GM18505 (cell line): ENCODE measurements at regions not wholly inside any gene's neighbourhood (a gene's known extent, or its start where the extent isn't known, plus 50 kb on each side); places are given as distances from the start of the nearest gene placed in this dataset.
"Not testable (repeated sequence)": the region's sequence is repeated elsewhere in the genome, so short reads cannot be mapped to it uniquely, and the experiment has no call there.

ENCODE experiments used
- ATAC-seq: cut with Tn5 transposase; IDR thresholded peaks from one replicate; pipeline ENCODE4 v1.9.1; 2021; ENCODE audit not compliant: unreplicated experiment
- POLR2A ChIP-seq: IDR thresholded peaks from 4 replicates; pipeline ENCODE4 v1.6.1; 2011; ENCODE audit warnings: borderline replicate concordance; ENCODE audit not compliant: insufficient read depth, insufficient read length; ENCODE audit errors: extremely low read depth

GRCh38 chr5:138676556-138677193 lies 76.5 kb upstream of the CTNNA1 start:
- no peak for ATAC-seq

GRCh38 chr5:138676002-138676401 lies 77.2 kb upstream of the CTNNA1 start:
- TF ChIP-seq POLR2A: no peak
- ATAC-seq: no peak

More at GRCh38 chr5:138676556-138677193, 76.5 kb upstream of the CTNNA1 start:
- TF ChIP-seq POLR2A: no peak

GRCh38 chr5:138668451-138669380 lies 84.5 kb upstream of the CTNNA1 start:
- ATAC-seq: no peak

GRCh38 chr5:138667782-138668331 lies 85.4 kb upstream of the CTNNA1 start:
- not testable (repeated sequence) for ATAC-seq

More at GRCh38 chr5:138668451-138669380, 84.5 kb upstream of the CTNNA1 start:
- no peak for TF ChIP-seq POLR2A

- TF ChIP-seq POLR2A: no peak
- ATAC-seq: no peak
These were observed 86.9 kb upstream of the CTNNA1 start for GRCh38 chr5:138666226-138666742.

- TF ChIP-seq POLR2A: no peak
- ATAC-seq: no peak
These were observed 88.0 kb upstream of the CTNNA1 start for GRCh38 chr5:138665261-138665660.

GRCh38 chr5:138664276-138664943 lies 88.8 kb upstream of the CTNNA1 start:
- TF ChIP-seq POLR2A: no peak
- ATAC-seq: no peak

- no peak for TF ChIP-seq POLR2A
- no peak for ATAC-seq
These were observed 88.4 kb upstream of the HSPA9 start for GRCh38 chr5:138663561-138663960.

GRCh38 chr5:138663009-138663408 lies 87.8 kb upstream of the HSPA9 start:
- no peak for TF ChIP-seq POLR2A
- no peak for ATAC-seq

- no peak for TF ChIP-seq POLR2A
- ATAC-seq: no peak
These were observed 87.4 kb upstream of the HSPA9 start for GRCh38 chr5:138662599-138662998.

GRCh38 chr5:138661991-138662434 lies 86.8 kb upstream of the HSPA9 start:
- no peak for TF ChIP-seq POLR2A
- no peak for ATAC-seq

GRCh38 chr5:138661291-138661960 lies 86.2 kb upstream of the HSPA9 start:
- no peak for ATAC-seq

More at GRCh38 chr5:138661291-138661960, 86.2 kb upstream of the HSPA9 start:
- TF ChIP-seq POLR2A: no peak
